GM19023 (cell line): ENCODE measurements at regions not wholly inside any gene's neighbourhood (a gene's known extent, or its start where the extent isn't known, plus 50 kb on each side); places are given as distances from the start of the nearest gene placed in this dataset.

Experiments
- ATAC-seq: cut with Tn5 transposase; IDR thresholded peaks from one replicate; pipeline ENCODE4 v1.9.1; 2021; ENCODE audit warnings: mild to moderate bottlenecking, moderate library complexity; ENCODE audit not compliant: unreplicated experiment

DNA sequence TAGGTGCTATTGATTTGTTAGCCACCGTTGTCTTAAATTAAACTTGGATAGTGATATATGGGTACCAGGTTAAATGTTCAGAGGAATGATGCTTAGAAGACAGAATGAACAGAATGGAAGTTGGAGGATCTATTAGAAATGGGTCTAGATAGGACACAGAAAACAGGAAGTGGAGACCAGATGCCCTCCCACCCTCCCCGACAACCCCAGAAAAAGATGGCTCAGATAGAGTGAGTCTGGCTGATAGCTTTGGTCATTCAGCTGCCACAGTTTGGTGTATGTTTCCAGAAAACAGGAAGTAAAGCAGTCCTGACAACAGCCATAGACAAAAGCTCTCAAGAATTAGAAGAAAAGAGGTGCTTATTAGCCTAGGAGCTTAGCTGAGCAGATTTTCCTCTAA is 71.5 kb upstream of the DSG1 start:
- no peak for ATAC-seq

DNA sequence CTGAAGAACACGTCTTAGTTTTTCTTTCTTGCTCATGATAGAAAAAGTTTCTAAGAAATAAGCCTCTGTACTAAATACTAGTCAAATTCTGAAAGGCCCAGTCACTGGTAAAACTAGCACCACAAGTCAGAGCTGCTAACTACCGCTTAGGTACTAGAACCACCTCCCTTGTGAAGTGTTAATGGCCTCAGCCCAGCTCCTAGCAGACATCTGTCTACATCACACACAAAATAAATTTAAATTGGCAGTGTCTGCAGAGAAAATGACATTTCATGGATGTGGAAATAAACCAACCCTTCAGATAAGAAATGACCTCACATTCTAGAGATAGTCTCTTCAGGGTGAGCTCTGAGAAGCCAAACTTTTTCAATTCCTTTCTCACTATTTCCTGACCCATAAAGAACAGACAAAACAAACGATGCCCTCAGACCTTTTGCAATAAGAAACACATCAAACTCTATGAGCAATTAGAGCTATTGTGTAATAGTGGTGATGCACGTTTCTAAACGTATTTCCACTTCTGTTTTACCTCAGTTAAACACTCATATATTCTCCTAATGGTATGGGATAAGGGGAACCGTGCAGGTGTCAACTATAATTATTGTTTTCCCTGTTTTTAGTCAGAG is 70.3 kb upstream of the DSG1 start:
- ATAC-seq = no peak

DNA sequence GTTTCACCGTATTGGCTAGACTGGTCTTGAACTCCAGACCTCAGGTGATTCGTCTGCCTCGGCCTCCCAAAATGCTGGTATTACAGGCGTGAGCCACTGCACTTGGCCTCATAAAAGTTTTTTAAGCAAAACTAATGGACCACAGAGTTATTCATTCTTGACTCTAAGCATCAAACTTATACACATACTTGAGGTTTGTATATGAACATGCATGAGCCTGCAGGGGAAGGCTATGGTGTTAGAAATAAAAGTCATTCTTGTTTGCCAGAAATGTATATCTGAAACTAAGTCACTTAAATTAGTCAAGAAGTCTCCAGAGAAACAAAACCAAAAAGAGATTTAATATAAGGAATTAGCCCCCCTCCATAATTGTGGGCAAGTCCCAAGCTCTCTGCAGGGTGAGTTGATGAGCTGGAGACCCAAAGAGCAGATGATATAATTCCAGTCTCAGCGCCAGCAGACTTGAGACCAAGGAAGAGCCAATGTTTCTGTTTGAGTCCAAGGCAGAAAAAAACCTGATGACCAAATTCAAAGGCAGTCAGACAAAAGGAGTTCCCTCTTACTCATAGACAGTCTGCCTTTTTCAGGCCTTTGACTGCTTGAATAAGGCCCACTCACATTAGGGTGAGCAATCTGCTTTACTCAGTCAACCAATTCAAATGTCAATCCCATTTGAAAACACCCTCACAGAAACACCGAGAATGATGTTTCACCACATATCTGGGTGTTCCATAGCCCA is 69.0 kb upstream of the DSG1 start:
- ATAC-seq = no peak

DNA sequence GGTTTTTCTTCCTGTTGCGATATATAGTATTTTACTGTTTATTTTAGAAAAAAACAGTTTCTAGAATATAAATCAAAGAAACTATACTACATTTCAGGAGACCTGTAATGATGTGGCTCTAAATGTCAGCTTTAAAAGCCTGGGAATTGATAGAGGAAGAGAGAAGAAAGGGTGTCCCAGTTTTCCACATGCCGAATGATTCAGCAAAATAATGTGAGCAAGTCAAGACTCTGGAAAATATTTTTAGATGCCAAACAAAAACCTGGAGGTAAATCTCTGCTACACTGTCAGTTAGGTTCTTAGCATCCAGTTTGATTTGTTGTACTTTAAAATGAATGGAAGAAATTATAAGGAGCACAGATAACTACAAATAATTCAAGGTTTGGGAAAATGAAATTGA is 67.1 kb upstream of the DSG1 start:
- no peak for ATAC-seq

DNA sequence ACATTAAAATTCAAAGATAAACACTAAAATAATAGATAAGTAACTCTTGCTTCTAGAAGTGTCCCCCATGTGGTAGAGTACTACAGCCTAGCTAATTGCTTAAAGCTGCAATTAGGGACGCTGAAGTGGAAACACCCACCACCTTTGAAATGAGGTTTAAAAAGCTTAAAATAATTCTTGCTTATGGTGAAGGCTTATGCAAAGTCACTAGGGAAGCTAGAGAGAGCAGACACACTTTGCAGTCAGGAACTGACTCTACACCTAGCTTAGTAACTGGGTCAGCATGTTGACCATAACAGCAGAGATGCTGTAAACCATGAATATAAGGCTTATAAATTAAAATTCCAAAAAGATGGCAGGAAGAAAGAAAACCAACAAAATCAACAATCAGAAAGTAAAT is 65.4 kb upstream of the DSG1 start:
- no peak for ATAC-seq

DNA sequence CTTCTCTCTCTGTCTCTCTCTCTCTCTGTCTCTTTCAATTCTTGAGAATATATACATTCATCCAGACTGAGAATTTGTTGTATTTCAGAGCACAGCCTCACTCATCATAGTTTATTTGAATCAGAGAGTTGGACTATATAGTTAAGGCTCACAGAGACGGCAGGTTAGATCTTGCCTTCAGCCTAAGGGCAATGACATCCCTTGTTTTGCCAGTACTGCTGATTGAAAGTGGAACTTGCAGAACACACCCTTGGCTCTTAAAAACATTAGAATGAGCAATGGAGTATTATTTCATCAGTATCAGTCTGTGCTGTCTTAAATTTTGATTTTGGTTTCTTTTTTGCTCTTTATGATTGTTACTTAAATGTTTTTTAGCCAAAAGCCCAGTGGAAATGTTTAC is 62.0 kb upstream of the DSG1 start:
- no peak for ATAC-seq

DNA sequence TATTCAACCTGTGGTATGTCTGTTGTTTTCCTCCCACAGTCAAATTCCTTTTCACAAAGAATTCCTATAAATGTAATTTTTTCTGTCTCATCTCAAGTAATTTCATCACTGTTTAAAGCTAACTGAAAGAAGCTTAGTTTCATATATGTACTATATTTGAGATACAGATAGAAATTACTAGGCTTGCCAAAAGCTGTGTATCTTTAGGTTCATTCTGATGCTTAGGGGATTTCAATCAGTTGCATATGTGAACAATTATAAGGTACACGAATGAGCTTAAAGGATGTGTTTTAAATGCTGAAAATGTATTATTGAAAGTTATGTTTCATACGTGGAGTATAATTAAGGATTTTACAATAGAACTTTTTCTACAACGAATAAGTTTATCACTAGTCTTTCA is 59.2 kb upstream of the DSG1 start:
- no peak for ATAC-seq

DNA sequence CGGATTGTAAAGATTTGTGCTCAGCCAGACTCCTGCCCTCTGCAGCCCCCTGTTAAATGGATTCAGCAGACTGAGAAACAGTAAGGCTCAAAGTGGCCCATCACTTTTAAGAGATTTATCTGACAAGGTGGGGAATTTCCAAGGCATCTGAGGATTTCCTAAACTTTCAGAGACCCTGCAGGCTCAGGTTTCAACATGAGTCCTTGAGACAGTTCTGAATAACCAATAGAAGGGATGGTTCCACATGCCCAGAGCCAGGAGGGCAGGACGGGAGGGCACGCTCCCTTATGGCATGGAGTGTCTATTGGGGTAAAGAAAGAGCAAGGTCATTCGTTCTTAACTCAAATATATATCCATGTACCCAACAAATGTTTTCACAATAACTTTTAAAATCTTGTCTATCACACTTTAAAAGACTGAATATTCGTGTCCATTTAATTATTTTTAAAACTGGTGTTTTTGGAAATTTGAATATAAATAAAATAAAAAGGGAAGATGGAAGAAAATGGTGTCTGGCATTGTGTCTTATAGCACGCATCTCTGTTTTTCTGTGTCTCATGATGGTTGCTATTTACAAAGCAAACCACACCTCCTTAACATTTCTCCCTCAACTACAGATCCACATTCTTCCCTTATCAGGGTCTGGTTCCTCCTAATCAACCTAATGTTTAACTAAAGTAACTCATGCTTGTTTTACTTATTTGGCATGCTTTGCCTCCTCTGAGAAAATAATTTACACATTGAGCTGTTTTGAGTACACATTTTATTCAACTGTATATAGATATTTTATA is 56.0 kb upstream of the DSG1 start:
- no peak for ATAC-seq

DNA sequence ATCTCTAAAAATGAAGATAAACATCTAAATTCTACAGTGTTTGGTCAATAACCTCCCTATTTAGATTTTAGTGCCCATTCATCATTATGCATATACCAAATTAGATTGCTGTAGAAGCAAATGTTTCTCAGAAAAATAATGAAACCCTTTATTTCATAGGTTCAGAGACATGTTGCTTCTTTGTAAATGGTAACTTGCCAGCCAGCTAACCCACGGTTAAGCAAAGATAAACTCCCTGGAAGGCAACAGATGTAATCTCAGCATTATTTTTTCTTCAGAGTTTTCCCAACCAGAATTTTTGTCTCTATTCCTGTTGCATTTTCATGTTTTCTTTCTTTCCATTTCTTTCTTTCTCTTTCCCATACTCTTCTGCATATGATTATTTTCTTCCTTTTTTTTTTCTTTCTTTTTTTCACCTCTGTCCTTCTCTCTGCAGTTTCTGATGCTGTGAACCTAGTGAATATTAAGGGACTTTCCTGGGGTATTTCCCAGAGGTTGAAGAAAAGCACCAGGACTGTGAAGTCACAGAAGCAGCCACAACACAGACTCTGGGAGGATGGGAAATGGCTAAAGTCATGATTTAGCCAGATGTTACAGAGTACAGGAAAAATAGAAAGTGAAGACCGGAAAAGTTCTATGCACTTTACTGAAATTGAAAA is 50.0 kb upstream of the DSG1 start:
- ATAC-seq = peak; percentile 87
